ENCODE measurements at regions not wholly inside any gene's neighbourhood (a gene's known extent, or its start where the extent isn't known, plus 50 kb on each side); places are given as distances from the start of the nearest gene placed in this dataset.

- TF ChIP-seq CTCF (IDR thresholded peaks at IDR 0.05) (no peak), POLR2A (IDR thresholded peaks at IDR 0.05) (no peak), POLR2AphosphoS5 (IDR thresholded peaks at IDR 0.05) (no peak), EP300 (IDR thresholded peaks at IDR 0.05) (no peak)
Measured at GRCh38 chr12:88308825-88309224, 166.7 kb downstream of the TMTC3 start.

Measured in stomach (tissue), 4 donors.